ENCODE measurements at regions not wholly inside any gene's neighbourhood (a gene's known extent, or its start where the extent isn't known, plus 50 kb on each side); places are given as distances from the start of the nearest gene placed in this dataset.

- FAIRE-seq = no peak
- 0% methylated on average over 1 of the region's 1 CpG for WGBS (ENCODE audit: insufficient coverage, low coverage, missing lambda C conversion rate)
Observed at GRCh38 chrX:943035-943434, 269.4 kb downstream of the CRLF2 start.

DNA sequence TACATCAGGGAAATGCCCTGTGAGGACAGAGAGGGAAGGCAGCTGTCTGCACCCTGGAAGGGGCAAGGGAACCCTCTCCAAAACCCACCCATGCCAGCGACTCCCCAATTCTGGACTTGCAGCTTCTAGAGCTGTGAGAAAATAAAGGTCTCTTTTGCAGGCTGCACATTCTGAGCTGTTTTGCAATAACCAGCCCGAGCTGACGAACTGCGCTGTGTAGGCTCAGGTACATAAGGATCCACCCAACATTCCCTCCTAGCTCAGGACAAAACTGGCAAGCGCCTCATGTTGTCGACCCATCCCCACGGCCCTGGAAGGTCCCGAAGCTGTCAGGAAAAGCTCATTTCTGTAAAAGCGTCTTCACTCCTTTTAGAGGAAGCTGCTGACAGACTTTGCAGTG is 271.8 kb downstream of the CRLF2 start:
- H3K4me1 ChIP-seq (replicated peaks in 1 of 2; ENCODE audit: control insufficient read depth in 2 of 2, insufficient read depth in 2 of 2, low read length in 2 of 2) = no peaks in the 10 kb centered on the region
- 0% methylated on average over 5 of the region's 9 CpGs for WGBS (ENCODE audit: insufficient coverage, low coverage, missing lambda C conversion rate)
- ATAC-seq (no peak), FAIRE-seq (no peak), DNase-seq (ENCODE audit: extremely low read depth in 1 of 4, low spot score in 3 of 4) (no peak)
- no TSS peak for BruUV-seq (replicated peaks)
- no peak overlapping the region for H3K4me3 ChIP-seq
- no peaks in the 10 kb centered on the region for H3K9me1 ChIP-seq (ENCODE audit: control insufficient read depth, insufficient read depth, low read length)
- no peak overlapping the region for H3K9ac ChIP-seq (ENCODE audit: insufficient read depth in 1 of 2, low read depth in 2 of 2, low read length in 2 of 2)
- no peaks in the 10 kb centered on the region for H4K20me1 ChIP-seq (replicated peaks; ENCODE audit: control insufficient read depth, insufficient read depth, low read length)
- H3K27me3 ChIP-seq (ENCODE audit: control insufficient read depth in 2 of 2, insufficient read depth in 2 of 2, low read length in 2 of 2) = no peaks in the 10 kb centered on the region; a peak in 1 of 5 replicates
- TF ChIP-seq YBX1 (IDR thresholded peaks at IDR 0.05) (no peak), DPF2 (IDR thresholded peaks at IDR 0.05) (no peak), STAT5A (IDR thresholded peaks at IDR 0.05; ENCODE audit: borderline replicate concordance, low read length) (no peak), DIDO1 (tag; IDR thresholded peaks at IDR 0.05; ENCODE audit: low read depth) (no peak), SLC30A9 (CRISPR knock-in tag; IDR thresholded peaks at IDR 0.05) (no peak), POLR2G (IDR thresholded peaks at IDR 0.05; ENCODE audit: low read depth, low read length) (no peak), NONO (IDR thresholded peaks at IDR 0.05; ENCODE audit: low read depth in 2 of 2, low read length in 1 of 2) (no peak), NKRF (IDR thresholded peaks at IDR 0.05; ENCODE audit: borderline replicate concordance) (no peak)
- CTCF ChIA-PET (ENCODE audit: low intra/inter-chr PET ratio) = no interaction called here
- in situ Hi-C loops (cut with MboI) (no loop called here), intact Hi-C loops (cut with micrococcal nuclease) (no loop called here)
- H3K36me3 ChIP-seq (ENCODE audit: control insufficient read depth, insufficient read depth, low read length) = no peaks in the 10 kb centered on the region
- POLR2A ChIA-PET = no interaction called here
- no peaks in the 10 kb centered on the region for H3K79me2 ChIP-seq (ENCODE audit: control insufficient read depth, insufficient read depth, low read length)
- no peak overlapping the region for H3K27ac ChIP-seq (ENCODE audit: extremely low read depth, low read depth, low read length)
- H2AFZ ChIP-seq (ENCODE audit: low read depth, low read length) = no peak overlapping the region
- H3K9me3 ChIP-seq (replicated peaks; ENCODE audit: control insufficient read depth, insufficient read depth, low read depth, low read length) = no peaks in the 10 kb centered on the region
- no peak overlapping the region for H3K4me2 ChIP-seq (ENCODE audit: insufficient read depth, low read length)

More at GRCh38 chrX:943035-943434, 269.4 kb downstream of the CRLF2 start:
- Histone ChIP-seq H3K4me2 (ENCODE audit: insufficient read depth, low read length) (no peak overlapping the region), H3K79me2 (ENCODE audit: control insufficient read depth, insufficient read depth, low read length) (no peaks in the 10 kb centered on the region), H3K9me3 (replicated peaks; ENCODE audit: control insufficient read depth, insufficient read depth, low read depth, low read length) (no peaks in the 10 kb centered on the region), H3K27me3 (ENCODE audit: control insufficient read depth in 2 of 2, insufficient read depth in 2 of 2, low read length in 2 of 2) (no peaks in the 10 kb centered on the region), H4K20me1 (replicated peaks; ENCODE audit: control insufficient read depth, insufficient read depth, low read length) (no peaks in the 10 kb centered on the region), H3K9me1 (ENCODE audit: control insufficient read depth, insufficient read depth, low read length) (no peaks in the 10 kb centered on the region), H3K27ac (ENCODE audit: extremely low read depth, low read depth, low read length) (no peak overlapping the region), H2AFZ (ENCODE audit: low read depth, low read length) (no peak overlapping the region), H3K4me3 (no peak overlapping the region), H3K9ac (ENCODE audit: insufficient read depth in 1 of 2, low read depth in 2 of 2, low read length in 2 of 2) (no peak overlapping the region), H3K36me3 (ENCODE audit: control insufficient read depth, insufficient read depth, low read length) (no peaks in the 10 kb centered on the region), H3K4me1 (replicated peaks in 1 of 2; ENCODE audit: control insufficient read depth in 2 of 2, insufficient read depth in 2 of 2, low read length in 2 of 2) (no peaks in the 10 kb centered on the region)
- ATAC-seq = no peak
- ChIA-PET CTCF (ENCODE audit: low intra/inter-chr PET ratio) (no interaction called here), POLR2A (no interaction called here)
- no TSS peak for BruUV-seq (replicated peaks)
- TF ChIP-seq PCBP1 (IDR thresholded peaks at IDR 0.05; ENCODE audit: low read depth, low read length, poor library complexity, severe bottlenecking) (no peak), MECOM (CRISPR knock-in tag; IDR thresholded peaks at IDR 0.05) (no peak), ZNF644 (tag; IDR thresholded peaks at IDR 0.05; ENCODE audit: low read depth) (no peak), NFXL1 (CRISPR knock-in tag; IDR thresholded peaks at IDR 0.05) (no peak)
- no peak for DNase-seq (ENCODE audit: extremely low read depth in 1 of 4, low spot score in 3 of 4)
- intact Hi-C loops (cut with micrococcal nuclease) = no loop called here
- in situ Hi-C loops (cut with MboI) = no loop called here
